ENCODE measurements at regions not wholly inside any gene's neighbourhood (a gene's known extent, or its start where the extent isn't known, plus 50 kb on each side); places are given as distances from the start of the nearest gene placed in this dataset.

GRCh38 chr6:62466607-62467006 lies 180.6 kb upstream of the KHDRBS2 start:
- no peaks in the 10 kb centered on the region for H3K36me3 ChIP-seq (ENCODE audit: insufficient read depth, low read depth, low read length)
- no peak overlapping the region for H3K9ac ChIP-seq (ENCODE audit: low read depth, low read length)
- H3K9me3 ChIP-seq (ENCODE audit: insufficient read depth, low read depth, low read length), result no peaks in the 10 kb centered on the region
- H3K4me3 ChIP-seq (ENCODE audit: low read length), result no peak overlapping the region
- H3K27me3 ChIP-seq (ENCODE audit: insufficient read depth, low read length), result no peaks in the 10 kb centered on the region
- no peaks in the 10 kb centered on the region for H3K4me1 ChIP-seq (ENCODE audit: insufficient read depth, low read length)
- no peak overlapping the region for H3K27ac ChIP-seq (ENCODE audit: low read length)

- Histone ChIP-seq H3K4me1 (ENCODE audit: insufficient read depth, low read length) (no peaks in the 10 kb centered on the region), H3K4me3 (ENCODE audit: low read length) (no peak overlapping the region), H3K36me3 (ENCODE audit: insufficient read depth, low read depth, low read length) (no peaks in the 10 kb centered on the region), H3K27ac (ENCODE audit: low read length) (no peak overlapping the region), H3K9ac (ENCODE audit: low read depth, low read length) (no peak overlapping the region), H3K9me3 (ENCODE audit: insufficient read depth, low read depth, low read length) (no peaks in the 10 kb centered on the region), H3K27me3 (ENCODE audit: insufficient read depth, low read length) (no peaks in the 10 kb centered on the region)
Observed at GRCh38 chr6:62465206-62465605, 179.2 kb upstream of the KHDRBS2 start.

GRCh38 chr6:62452586-62452985 lies 166.6 kb upstream of the KHDRBS2 start:
- Histone ChIP-seq H3K27ac (ENCODE audit: low read length) (no peak overlapping the region), H3K4me3 (ENCODE audit: low read length) (no peak overlapping the region), H3K9me3 (ENCODE audit: insufficient read depth, low read depth, low read length) (no peaks in the 10 kb centered on the region), H3K4me1 (ENCODE audit: insufficient read depth, low read length) (no peaks in the 10 kb centered on the region; the same call in 1 of the 2 replicates), H3K27me3 (ENCODE audit: insufficient read depth, low read length) (no peaks in the 10 kb centered on the region), H3K9ac (ENCODE audit: low read depth, low read length) (no peak overlapping the region), H3K36me3 (ENCODE audit: insufficient read depth, low read depth, low read length) (no peaks in the 10 kb centered on the region)

- Histone ChIP-seq H3K4me3 (ENCODE audit: low read length) (no peak overlapping the region), H3K9ac (ENCODE audit: low read depth, low read length) (no peak overlapping the region), H3K27me3 (ENCODE audit: insufficient read depth, low read length) (no peaks in the 10 kb centered on the region), H3K27ac (ENCODE audit: low read length) (no peak overlapping the region), H3K4me1 (ENCODE audit: insufficient read depth, low read length) (no peaks in the 10 kb centered on the region; the same call in 1 of the 2 replicates), H3K36me3 (ENCODE audit: insufficient read depth, low read depth, low read length) (no peaks in the 10 kb centered on the region), H3K9me3 (ENCODE audit: insufficient read depth, low read depth, low read length) (no peaks in the 10 kb centered on the region)
Observed at GRCh38 chr6:62446647-62447316, 160.8 kb upstream of the KHDRBS2 start.

GRCh38 chr6:62445521-62445920 lies 159.5 kb upstream of the KHDRBS2 start:
- H3K4me3 ChIP-seq (ENCODE audit: low read length), result no peak overlapping the region
- H3K27me3 ChIP-seq (ENCODE audit: insufficient read depth, low read length), result no peaks in the 10 kb centered on the region
- H3K36me3 ChIP-seq (ENCODE audit: insufficient read depth, low read depth, low read length), result no peaks in the 10 kb centered on the region
- no peaks in the 10 kb centered on the region for H3K9me3 ChIP-seq (ENCODE audit: insufficient read depth, low read depth, low read length)
- no peaks in the 10 kb centered on the region; the same call in 1 of the 2 replicates for H3K4me1 ChIP-seq (ENCODE audit: insufficient read depth, low read length)
- H3K27ac ChIP-seq (ENCODE audit: low read length), result no peak overlapping the region
- H3K9ac ChIP-seq (ENCODE audit: low read depth, low read length), result no peak overlapping the region

- H3K4me1 ChIP-seq (ENCODE audit: insufficient read depth, low read length), result no peaks in the 10 kb centered on the region
- no peaks in the 10 kb centered on the region for H3K27me3 ChIP-seq (ENCODE audit: insufficient read depth, low read length)
- H3K9ac ChIP-seq (ENCODE audit: low read depth, low read length), result no peak overlapping the region
- no peak overlapping the region for H3K4me3 ChIP-seq (ENCODE audit: low read length)
- H3K9me3 ChIP-seq (ENCODE audit: insufficient read depth, low read depth, low read length), result peaks cover 19% of the 10 kb centered on the region
- no peak overlapping the region for H3K27ac ChIP-seq (ENCODE audit: low read length)
- H3K36me3 ChIP-seq (ENCODE audit: insufficient read depth, low read depth, low read length), result no peaks in the 10 kb centered on the region
Observed at GRCh38 chr6:62441182-62441581, 155.2 kb upstream of the KHDRBS2 start.

- Histone ChIP-seq H3K4me3 (ENCODE audit: low read length) (no peak overlapping the region), H3K4me1 (ENCODE audit: insufficient read depth, low read length) (no peaks in the 10 kb centered on the region), H3K9me3 (ENCODE audit: insufficient read depth, low read depth, low read length) (no peaks in the 10 kb centered on the region), H3K36me3 (ENCODE audit: insufficient read depth, low read depth, low read length) (no peaks in the 10 kb centered on the region), H3K9ac (ENCODE audit: low read depth, low read length) (no peak overlapping the region), H3K27me3 (ENCODE audit: insufficient read depth, low read length) (no peaks in the 10 kb centered on the region), H3K27ac (ENCODE audit: low read length) (no peak overlapping the region)
Observed at GRCh38 chr6:62429781-62430180, 143.8 kb upstream of the KHDRBS2 start.

- H3K4me1 ChIP-seq (ENCODE audit: insufficient read depth, low read length), result no peaks in the 10 kb centered on the region
- no peak overlapping the region for H3K9ac ChIP-seq (ENCODE audit: low read depth, low read length)
- H3K9me3 ChIP-seq (ENCODE audit: insufficient read depth, low read depth, low read length), result no peaks in the 10 kb centered on the region
- no peak overlapping the region for H3K27ac ChIP-seq (ENCODE audit: low read length)
- H3K36me3 ChIP-seq (ENCODE audit: insufficient read depth, low read depth, low read length), result no peaks in the 10 kb centered on the region
- no peaks in the 10 kb centered on the region for H3K27me3 ChIP-seq (ENCODE audit: insufficient read depth, low read length)
- H3K4me3 ChIP-seq (ENCODE audit: low read length), result no peak overlapping the region
Observed at GRCh38 chr6:62400521-62401259, 114.7 kb upstream of the KHDRBS2 start.

- H3K4me1 ChIP-seq (ENCODE audit: insufficient read depth, low read length), result peaks cover 6% of the 10 kb centered on the region; the same call in 1 of the 2 replicates
- no peak overlapping the region for H3K27ac ChIP-seq (ENCODE audit: low read length)
- H3K9ac ChIP-seq (ENCODE audit: low read depth, low read length), result no peak overlapping the region
- no peaks in the 10 kb centered on the region; the same call in 1 of the 2 replicates for H3K9me3 ChIP-seq (ENCODE audit: insufficient read depth, low read depth, low read length)
- no peak overlapping the region for H3K4me3 ChIP-seq (ENCODE audit: low read length)
- H3K36me3 ChIP-seq (ENCODE audit: insufficient read depth, low read depth, low read length), result no peaks in the 10 kb centered on the region
- no peaks in the 10 kb centered on the region for H3K27me3 ChIP-seq (ENCODE audit: insufficient read depth, low read length)
Observed at GRCh38 chr6:62393608-62394007, 107.6 kb upstream of the KHDRBS2 start.

- Histone ChIP-seq H3K4me3 (ENCODE audit: low read length) (no peak overlapping the region), H3K36me3 (ENCODE audit: insufficient read depth, low read depth, low read length) (no peaks in the 10 kb centered on the region), H3K27me3 (ENCODE audit: insufficient read depth, low read length) (no peaks in the 10 kb centered on the region), H3K9ac (ENCODE audit: low read depth, low read length) (no peak overlapping the region), H3K9me3 (ENCODE audit: insufficient read depth, low read depth, low read length) (no peaks in the 10 kb centered on the region; the same call in 1 of the 2 replicates), H3K4me1 (ENCODE audit: insufficient read depth, low read length) (peaks cover 6% of the 10 kb centered on the region; the same call in 1 of the 2 replicates), H3K27ac (ENCODE audit: low read length) (no peak overlapping the region)
Observed at GRCh38 chr6:62392291-62392690, 106.3 kb upstream of the KHDRBS2 start.

GRCh38 chr6:62391358-62391757 lies 105.3 kb upstream of the KHDRBS2 start:
- H3K9ac ChIP-seq (ENCODE audit: low read depth, low read length), result no peak overlapping the region

GRCh38 chr6:62390401-62390800 lies 104.4 kb upstream of the KHDRBS2 start:
- no peak overlapping the region for H3K4me3 ChIP-seq (ENCODE audit: low read length)
- no peaks in the 10 kb centered on the region for H3K27me3 ChIP-seq (ENCODE audit: insufficient read depth, low read length)

More at GRCh38 chr6:62391358-62391757, 105.3 kb upstream of the KHDRBS2 start:
- H3K4me3 ChIP-seq (ENCODE audit: low read length), result no peak overlapping the region
- H3K27ac ChIP-seq (ENCODE audit: low read length), result no peak overlapping the region
- H3K27me3 ChIP-seq (ENCODE audit: insufficient read depth, low read length), result no peaks in the 10 kb centered on the region
- no peaks in the 10 kb centered on the region; the same call in 1 of the 2 replicates for H3K9me3 ChIP-seq (ENCODE audit: insufficient read depth, low read depth, low read length)
- H3K36me3 ChIP-seq (ENCODE audit: insufficient read depth, low read depth, low read length), result no peaks in the 10 kb centered on the region
- peaks cover 6% of the 10 kb centered on the region; the same call in 1 of the 2 replicates for H3K4me1 ChIP-seq (ENCODE audit: insufficient read depth, low read length)

More at GRCh38 chr6:62390401-62390800, 104.4 kb upstream of the KHDRBS2 start:
- Histone ChIP-seq H3K36me3 (ENCODE audit: insufficient read depth, low read depth, low read length) (no peaks in the 10 kb centered on the region), H3K27ac (ENCODE audit: low read length) (no peak overlapping the region), H3K9ac (ENCODE audit: low read depth, low read length) (no peak overlapping the region), H3K4me1 (ENCODE audit: insufficient read depth, low read length) (peaks cover 6% of the 10 kb centered on the region; the same call in 1 of the 2 replicates), H3K9me3 (ENCODE audit: insufficient read depth, low read depth, low read length) (no peaks in the 10 kb centered on the region; the same call in 1 of the 2 replicates)

Data from iPS-20b (cell line).